ENCODE measurements at regions not wholly inside any gene's neighbourhood (a gene's known extent, or its start where the extent isn't known, plus 50 kb on each side); places are given as distances from the start of the nearest gene placed in this dataset.
"Not testable (repeated sequence)": the region's sequence is repeated elsewhere in the genome, so short reads cannot be mapped to it uniquely, and the experiment has no call there.

DNA sequence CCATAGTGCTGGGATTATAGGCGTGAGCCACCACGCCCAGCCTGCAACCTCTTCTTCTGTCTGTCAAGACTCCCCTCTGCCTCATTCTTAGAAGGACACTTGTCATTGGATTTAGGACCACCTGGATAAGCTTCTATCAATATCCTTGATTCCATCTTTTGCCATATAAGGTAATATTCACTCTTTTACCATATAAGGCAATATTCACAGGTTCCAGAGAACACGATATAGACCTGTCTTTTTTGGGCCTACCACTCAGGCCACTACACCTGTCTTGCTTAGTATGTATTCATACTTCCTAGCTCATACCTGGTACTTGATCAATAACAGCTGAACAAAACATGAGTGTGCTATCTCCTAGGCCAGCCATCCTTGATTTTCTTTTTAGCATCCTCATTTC lies 149.2 kb upstream of the TOX3 start:
- Histone ChIP-seq H3K4me3 (ENCODE audit: low read length) (no peak overlapping the region), H3K4me1 (ENCODE audit: control insufficient read depth, insufficient read depth, low read length) (no peaks in the 10 kb centered on the region), H3K9me3 (ENCODE audit: control insufficient read depth, low read length) (peaks cover 8% of the 10 kb centered on the region), H3K9ac (ENCODE audit: low read length) (no peak overlapping the region), H3K27me3 (replicated peaks; ENCODE audit: control insufficient read depth, insufficient read depth, low read length) (no peaks in the 10 kb centered on the region), H3K36me3 (ENCODE audit: control insufficient read depth, insufficient read depth, low read length, severe bottlenecking) (no peaks in the 10 kb centered on the region)
- DNase-seq (ENCODE audit: low read depth) = no peak

- no peaks in the 10 kb centered on the region for H3K27me3 ChIP-seq (replicated peaks; ENCODE audit: control insufficient read depth, insufficient read depth, low read length)
- no peaks in the 10 kb centered on the region for H3K4me1 ChIP-seq (ENCODE audit: control insufficient read depth, insufficient read depth, low read length)
- H3K36me3 ChIP-seq (ENCODE audit: control insufficient read depth, insufficient read depth, low read length, severe bottlenecking) = no peaks in the 10 kb centered on the region
- H3K4me3 ChIP-seq (ENCODE audit: low read length) = no peak overlapping the region
- no peak for DNase-seq (ENCODE audit: low read depth)
- H3K9ac ChIP-seq (ENCODE audit: low read length) = no peak overlapping the region
- peaks cover 19% of the 10 kb centered on the region for H3K9me3 ChIP-seq (ENCODE audit: control insufficient read depth, low read length)
These were observed 143.5 kb upstream of the TOX3 start for GRCh38 chr16:52690468-52690867.

DNA sequence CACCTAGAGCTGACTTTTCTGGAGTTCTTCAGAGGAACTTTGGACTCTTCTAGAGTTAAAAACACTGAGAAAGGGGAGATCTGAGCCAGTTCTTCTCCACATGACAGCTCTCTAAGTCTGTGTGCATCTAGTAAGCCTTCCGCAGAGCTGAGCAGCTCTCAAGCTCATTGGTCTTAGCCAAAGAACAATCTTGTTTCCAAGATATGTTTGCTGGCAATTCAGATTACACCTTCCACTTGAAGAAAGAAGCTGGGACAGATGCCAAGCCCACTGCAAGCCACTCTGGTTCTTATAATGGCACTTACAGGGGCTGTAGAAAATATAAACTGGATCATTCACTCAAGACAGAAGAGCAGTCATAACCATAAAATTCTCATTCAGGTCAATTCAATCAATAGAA lies 134.1 kb upstream of the TOX3 start:
- no peak overlapping the region for H3K9ac ChIP-seq (ENCODE audit: low read length)
- no peak overlapping the region for H3K4me3 ChIP-seq (ENCODE audit: low read length)
- no peaks in the 10 kb centered on the region for H3K4me1 ChIP-seq (ENCODE audit: control insufficient read depth, insufficient read depth, low read length)
- no peaks in the 10 kb centered on the region for H3K27me3 ChIP-seq (replicated peaks; ENCODE audit: control insufficient read depth, insufficient read depth, low read length)
- DNase-seq (ENCODE audit: low read depth) = no peak
- no peaks in the 10 kb centered on the region for H3K9me3 ChIP-seq (ENCODE audit: control insufficient read depth, low read length)
- no peaks in the 10 kb centered on the region for H3K36me3 ChIP-seq (ENCODE audit: control insufficient read depth, insufficient read depth, low read length, severe bottlenecking)

- Histone ChIP-seq H3K4me1 (ENCODE audit: control insufficient read depth, insufficient read depth, low read length) (no peaks in the 10 kb centered on the region), H3K27me3 (replicated peaks; ENCODE audit: control insufficient read depth, insufficient read depth, low read length) (no peaks in the 10 kb centered on the region), H3K36me3 (ENCODE audit: control insufficient read depth, insufficient read depth, low read length, severe bottlenecking) (no peaks in the 10 kb centered on the region), H3K9ac (ENCODE audit: low read length) (no peak overlapping the region), H3K9me3 (ENCODE audit: control insufficient read depth, low read length) (no peaks in the 10 kb centered on the region), H3K4me3 (ENCODE audit: low read length) (no peak overlapping the region)
- no peak for DNase-seq (ENCODE audit: low read depth)
These were observed 130.6 kb upstream of the TOX3 start for GRCh38 chr16:52677501-52677900.

GRCh38 chr16:52676959-52677358 lies 130.0 kb upstream of the TOX3 start:
- Histone ChIP-seq H3K4me1 (ENCODE audit: control insufficient read depth, insufficient read depth, low read length) (no peaks in the 10 kb centered on the region), H3K9ac (ENCODE audit: low read length) (no peak overlapping the region), H3K36me3 (ENCODE audit: control insufficient read depth, insufficient read depth, low read length, severe bottlenecking) (no peaks in the 10 kb centered on the region), H3K4me3 (ENCODE audit: low read length) (no peak overlapping the region), H3K27me3 (replicated peaks; ENCODE audit: control insufficient read depth, insufficient read depth, low read length) (no peaks in the 10 kb centered on the region), H3K9me3 (ENCODE audit: control insufficient read depth, low read length) (no peaks in the 10 kb centered on the region)
- DNase-seq (ENCODE audit: low read depth) = no peak

DNA sequence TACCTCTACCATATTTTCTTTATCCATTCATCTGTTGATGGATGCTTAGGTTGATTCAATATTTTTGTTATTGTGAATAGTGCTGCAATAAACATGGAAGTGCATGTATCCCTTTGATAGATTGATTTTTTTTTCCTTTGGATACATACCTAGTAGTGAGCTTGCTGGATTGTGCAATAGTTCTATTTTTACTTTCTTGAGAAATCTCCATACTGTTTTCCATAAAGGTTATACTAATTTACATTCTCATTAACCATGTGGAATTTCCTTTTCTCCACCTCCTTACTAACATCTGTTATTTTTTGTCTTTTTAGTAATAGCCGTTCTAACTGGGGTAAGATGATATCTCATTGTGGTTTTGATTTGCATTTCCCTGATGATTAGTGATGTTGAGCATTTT lies 124.6 kb upstream of the TOX3 start:
- H3K36me3 ChIP-seq (ENCODE audit: control insufficient read depth, insufficient read depth, low read length, severe bottlenecking) = no peaks in the 10 kb centered on the region
- H3K4me3 ChIP-seq (ENCODE audit: low read length) = no peak overlapping the region
- no peaks in the 10 kb centered on the region for H3K4me1 ChIP-seq (ENCODE audit: control insufficient read depth, insufficient read depth, low read length)
- no peak overlapping the region for H3K9ac ChIP-seq (ENCODE audit: low read length)
- no peak for DNase-seq (ENCODE audit: low read depth)
- H3K9me3 ChIP-seq (ENCODE audit: control insufficient read depth, low read length) = no peaks in the 10 kb centered on the region
- H3K27me3 ChIP-seq (replicated peaks; ENCODE audit: control insufficient read depth, insufficient read depth, low read length) = no peaks in the 10 kb centered on the region

- H3K27me3 ChIP-seq (replicated peaks; ENCODE audit: control insufficient read depth, insufficient read depth, low read length) = no peaks in the 10 kb centered on the region
- no peak overlapping the region for H3K4me3 ChIP-seq (ENCODE audit: low read length)
- no peaks in the 10 kb centered on the region for H3K4me1 ChIP-seq (ENCODE audit: control insufficient read depth, insufficient read depth, low read length)
- H3K9me3 ChIP-seq (ENCODE audit: control insufficient read depth, low read length) = peaks cover 10% of the 10 kb centered on the region
- H3K36me3 ChIP-seq (ENCODE audit: control insufficient read depth, insufficient read depth, low read length, severe bottlenecking) = no peaks in the 10 kb centered on the region
- H3K9ac ChIP-seq (ENCODE audit: low read length) = no peak overlapping the region
- no peak for DNase-seq (ENCODE audit: low read depth)
These were observed 111.0 kb upstream of the TOX3 start for GRCh38 chr16:52657924-52658323.

GRCh38 chr16:52655916-52656315 lies 109.0 kb upstream of the TOX3 start:
- H3K9ac ChIP-seq (ENCODE audit: low read length); H3K4me3 ChIP-seq (ENCODE audit: low read length); H3K9me3 ChIP-seq (ENCODE audit: control insufficient read depth, low read length); H3K27me3 ChIP-seq (replicated peaks; ENCODE audit: control insufficient read depth, insufficient read depth, low read length); H3K36me3 ChIP-seq (ENCODE audit: control insufficient read depth, insufficient read depth, low read length, severe bottlenecking); H3K4me1 ChIP-seq (ENCODE audit: control insufficient read depth, insufficient read depth, low read length); DNase-seq (ENCODE audit: low read depth): not testable (repeated sequence)

- DNase-seq (ENCODE audit: low read depth); H3K9me3 ChIP-seq (ENCODE audit: control insufficient read depth, low read length); H3K27me3 ChIP-seq (replicated peaks; ENCODE audit: control insufficient read depth, insufficient read depth, low read length); H3K9ac ChIP-seq (ENCODE audit: low read length); H3K4me3 ChIP-seq (ENCODE audit: low read length); H3K4me1 ChIP-seq (ENCODE audit: control insufficient read depth, insufficient read depth, low read length); H3K36me3 ChIP-seq (ENCODE audit: control insufficient read depth, insufficient read depth, low read length, severe bottlenecking): not testable (repeated sequence)
These were observed 108.2 kb upstream of the TOX3 start for GRCh38 chr16:52655156-52655555.

DNA sequence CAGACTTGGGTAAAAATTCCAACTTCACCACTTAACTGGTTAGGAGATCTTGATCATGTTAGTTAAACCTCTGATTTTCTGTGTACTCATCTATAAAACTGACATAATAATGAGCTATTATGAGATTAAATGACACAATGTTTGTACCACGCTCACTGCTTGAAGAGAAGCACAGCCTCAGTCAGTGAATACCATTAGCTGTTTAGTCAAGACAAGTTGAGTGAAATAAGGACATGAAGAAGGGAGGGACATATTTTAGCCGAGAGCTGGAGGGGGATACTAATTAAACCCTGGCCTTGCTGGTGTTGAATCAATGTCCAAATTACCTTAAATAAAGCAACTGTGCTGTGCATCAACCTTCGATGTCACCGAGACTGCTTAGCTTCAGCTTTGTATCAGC lies 105.1 kb upstream of the TOX3 start:
- DNase-seq (ENCODE audit: low read depth) = no peak
- no peaks in the 10 kb centered on the region for H3K9me3 ChIP-seq (ENCODE audit: control insufficient read depth, low read length)
- H3K9ac ChIP-seq (ENCODE audit: low read length) = no peak overlapping the region
- no peak overlapping the region for H3K4me3 ChIP-seq (ENCODE audit: low read length)
- H3K27me3 ChIP-seq (replicated peaks; ENCODE audit: control insufficient read depth, insufficient read depth, low read length) = no peaks in the 10 kb centered on the region
- no peaks in the 10 kb centered on the region for H3K36me3 ChIP-seq (ENCODE audit: control insufficient read depth, insufficient read depth, low read length, severe bottlenecking)
- no peaks in the 10 kb centered on the region for H3K4me1 ChIP-seq (ENCODE audit: control insufficient read depth, insufficient read depth, low read length)

GRCh38 chr16:52650789-52651188 lies 103.8 kb upstream of the TOX3 start:
- Histone ChIP-seq H3K36me3 (ENCODE audit: control insufficient read depth, insufficient read depth, low read length, severe bottlenecking) (no peaks in the 10 kb centered on the region), H3K9ac (ENCODE audit: low read length) (no peak overlapping the region)

DNA sequence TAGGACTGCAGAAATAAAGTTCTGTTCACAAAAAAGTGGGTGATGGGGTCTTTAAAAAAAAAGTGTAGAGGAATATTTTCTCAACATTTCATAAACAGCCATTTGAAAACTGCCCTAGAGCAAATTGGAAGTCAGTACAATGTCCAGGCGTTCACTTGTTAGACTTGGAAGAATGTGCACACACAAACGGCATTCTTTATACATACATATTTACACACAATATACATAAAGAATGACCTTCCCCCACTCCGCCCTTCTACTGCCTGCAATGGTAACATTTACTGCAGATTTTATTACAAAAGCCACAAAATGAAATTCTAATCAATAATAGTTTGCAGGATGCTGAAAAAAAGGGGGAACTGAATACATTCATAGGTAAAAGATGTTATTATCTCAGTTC lies 103.4 kb upstream of the TOX3 start:
- no peak overlapping the region for H3K9ac ChIP-seq (ENCODE audit: low read length)
- DNase-seq (ENCODE audit: low read depth) = no peak
- H3K9me3 ChIP-seq (ENCODE audit: control insufficient read depth, low read length) = no peaks in the 10 kb centered on the region

More at GRCh38 chr16:52650789-52651188, 103.8 kb upstream of the TOX3 start:
- Histone ChIP-seq H3K4me1 (ENCODE audit: control insufficient read depth, insufficient read depth, low read length) (no peaks in the 10 kb centered on the region), H3K4me3 (ENCODE audit: low read length) (no peak overlapping the region), H3K9me3 (ENCODE audit: control insufficient read depth, low read length) (no peaks in the 10 kb centered on the region), H3K27me3 (replicated peaks; ENCODE audit: control insufficient read depth, insufficient read depth, low read length) (no peaks in the 10 kb centered on the region)
- DNase-seq (ENCODE audit: low read depth) = no peak

More for the DNA sequence above, 103.4 kb upstream of the TOX3 start:
- Histone ChIP-seq H3K4me3 (ENCODE audit: low read length) (no peak overlapping the region), H3K4me1 (ENCODE audit: control insufficient read depth, insufficient read depth, low read length) (no peaks in the 10 kb centered on the region), H3K27me3 (replicated peaks; ENCODE audit: control insufficient read depth, insufficient read depth, low read length) (no peaks in the 10 kb centered on the region), H3K36me3 (ENCODE audit: control insufficient read depth, insufficient read depth, low read length, severe bottlenecking) (no peaks in the 10 kb centered on the region)
